NCI-H526 (cell line): ENCODE measurements at regions not wholly inside any gene's neighbourhood (a gene's known extent, or its start where the extent isn't known, plus 50 kb on each side); places are given as distances from the start of the nearest gene placed in this dataset.
"Not testable (repeated sequence)": the region's sequence is repeated elsewhere in the genome, so short reads cannot be mapped to it uniquely, and the experiment has no call there.

Source experiments
- DNase-seq, 2 experiments: peaks; one replicate each; lab custom pipeline; 2025; lab: John Stamatoyannopoulos, UW

GRCh38 chrX:13420545-13421183, 100.8 kb upstream of the ATXN3L start:
- DNase-seq = no peak

- DNase-seq = peak in 1 of 2 experiments; percentile 33
Measured at GRCh38 chrX:13419918-13420317, 100.1 kb upstream of the ATXN3L start.

GRCh38 chrX:13419276-13419675, 99.4 kb upstream of the ATXN3L start:
- no peak for DNase-seq

- no peak for DNase-seq
Measured at GRCh38 chrX:13418126-13419097, 98.6 kb upstream of the ATXN3L start.

- DNase-seq = no peak
Measured at GRCh38 chrX:13415509-13415908, 95.7 kb upstream of the ATXN3L start.

- no peak for DNase-seq
Measured at GRCh38 chrX:13414006-13414647, 94.3 kb upstream of the ATXN3L start.

GRCh38 chrX:13412208-13412600, 92.4 kb upstream of the ATXN3L start:
- no peak for DNase-seq

- no peak for DNase-seq
Measured at GRCh38 chrX:13411496-13412207, 91.8 kb upstream of the ATXN3L start.

- DNase-seq = not testable (repeated sequence)
Measured at GRCh38 chrX:13408599-13408998, 88.7 kb upstream of the ATXN3L start.

- DNase-seq = not testable (repeated sequence)
Measured at GRCh38 chrX:13404777-13405176, 84.9 kb upstream of the ATXN3L start.

- no peak for DNase-seq
Measured at GRCh38 chrX:13404364-13404763, 84.5 kb upstream of the ATXN3L start.

- DNase-seq = no peak
Measured at GRCh38 chrX:13401724-13402123, 81.9 kb upstream of the ATXN3L start.

- no peak for DNase-seq
Measured at GRCh38 chrX:13398839-13399238, 79.0 kb upstream of the ATXN3L start.

GRCh38 chrX:13397878-13398818, 78.3 kb upstream of the ATXN3L start:
- no peak for DNase-seq

GRCh38 chrX:13396924-13397323, 77.1 kb upstream of the ATXN3L start:
- no peak for DNase-seq

GRCh38 chrX:13389501-13389900, 69.6 kb upstream of the ATXN3L start:
- DNase-seq = no peak

GRCh38 chrX:13387666-13388494, 68.0 kb upstream of the ATXN3L start:
- DNase-seq = no peak

- DNase-seq = no peak
Measured at GRCh38 chrX:13386636-13387035, 66.8 kb upstream of the ATXN3L start.

- DNase-seq = no peak
Measured at GRCh38 chrX:13386092-13386491, 66.2 kb upstream of the ATXN3L start.

- no peak for DNase-seq
Measured at GRCh38 chrX:13383907-13384306, 64.1 kb upstream of the ATXN3L start.
